ENCODE measurements at regions not wholly inside any gene's neighbourhood (a gene's known extent, or its start where the extent isn't known, plus 50 kb on each side); places are given as distances from the start of the nearest gene placed in this dataset.

GRCh38 chrX:77003956-77004355, 443.2 kb upstream of the FGF16 start:
- H3K9me3 ChIP-seq (ENCODE audit: low read length) = no peaks in the 10 kb centered on the region

GRCh38 chrX:77009691-77010090, 437.5 kb upstream of the FGF16 start:
- no peaks in the 10 kb centered on the region for H4K20me1 ChIP-seq (ENCODE audit: insufficient read depth)
- H3F3A ChIP-seq (ENCODE audit: insufficient read depth, low read length, poor library complexity, severe bottlenecking) = no peaks in the 10 kb centered on the region
- no peak overlapping the region for H2AFZ ChIP-seq (ENCODE audit: low read depth, low read length)
- H3K27ac ChIP-seq (ENCODE audit: low read length) = no peak overlapping the region
- H3K4me2 ChIP-seq (ENCODE audit: low read length) = no peak overlapping the region
- H3K4me3 ChIP-seq (ENCODE audit: low read length) = no peak overlapping the region
- no peaks in the 10 kb centered on the region for H3K27me3 ChIP-seq (ENCODE audit: insufficient read depth, low read depth, low read length)
- no peaks in the 10 kb centered on the region for H3K9me3 ChIP-seq (ENCODE audit: low read length)
- H3K79me2 ChIP-seq (replicated peaks; ENCODE audit: insufficient read depth, low read length) = peaks cover 28% of the 10 kb centered on the region
- no peak overlapping the region for H3K9ac ChIP-seq (ENCODE audit: low read length)
- no peaks in the 10 kb centered on the region for H3K9me2 ChIP-seq (ENCODE audit: insufficient read depth, low read length)
- no peaks in the 10 kb centered on the region for H3K36me3 ChIP-seq (ENCODE audit: insufficient read depth, low read length)
- TF ChIP-seq RAD21 (conservative IDR thresholded peaks at IDR 0.05) = no peak
- TF ChIP-seq EP300 (conservative IDR thresholded peaks at IDR 0.05; ENCODE audit: poor library complexity, severe bottlenecking) = no peak
- no peak for TF ChIP-seq REST (IDR thresholded peaks at IDR 0.05; ENCODE audit: borderline replicate concordance)
- no peak for TF ChIP-seq POLR2AphosphoS5 (IDR thresholded peaks at IDR 0.05)
- TF ChIP-seq MXI1 (conservative IDR thresholded peaks at IDR 0.05; ENCODE audit: poor library complexity, severe bottlenecking) = no peak
- TF ChIP-seq EZH2 (IDR thresholded peaks at IDR 0.05; ENCODE audit: borderline replicate concordance, insufficient read depth, low read length, poor library complexity, severe bottlenecking) = no peak
- no peak for TF ChIP-seq CTCF (IDR thresholded peaks at IDR 0.05; ENCODE audit: poor library complexity, severe bottlenecking)
- TF ChIP-seq TAF1 (IDR thresholded peaks at IDR 0.05; ENCODE audit: low read depth) = no peak

More at GRCh38 chrX:77003956-77004355, 443.2 kb upstream of the FGF16 start:
- Histone ChIP-seq H3K9me2 (ENCODE audit: insufficient read depth, low read length) (no peaks in the 10 kb centered on the region), H3K79me2 (replicated peaks; ENCODE audit: insufficient read depth, low read length) (peaks cover 3% of the 10 kb centered on the region), H2AFZ (ENCODE audit: low read depth, low read length) (no peak overlapping the region), H3K4me2 (ENCODE audit: low read length) (no peak overlapping the region), H3K9ac (ENCODE audit: low read length) (no peak overlapping the region), H4K20me1 (ENCODE audit: insufficient read depth) (no peaks in the 10 kb centered on the region), H3K36me3 (ENCODE audit: insufficient read depth, low read length) (no peaks in the 10 kb centered on the region), H3F3A (ENCODE audit: insufficient read depth, low read length, poor library complexity, severe bottlenecking) (no peaks in the 10 kb centered on the region), H3K4me3 (ENCODE audit: low read length) (no peak overlapping the region), H3K27ac (ENCODE audit: low read length) (no peak overlapping the region), H3K27me3 (ENCODE audit: insufficient read depth, low read depth, low read length) (no peaks in the 10 kb centered on the region)
- no peak for TF ChIP-seq EZH2 (IDR thresholded peaks at IDR 0.05; ENCODE audit: borderline replicate concordance, insufficient read depth, low read length, poor library complexity, severe bottlenecking)
- no peak for TF ChIP-seq CTCF (IDR thresholded peaks at IDR 0.05; ENCODE audit: poor library complexity, severe bottlenecking)
- TF ChIP-seq SMC3 (conservative IDR thresholded peaks at IDR 0.05; ENCODE audit: poor library complexity) = no peak
- no peak for TF ChIP-seq POLR2AphosphoS5 (IDR thresholded peaks at IDR 0.05)
- no peak for TF ChIP-seq REST (IDR thresholded peaks at IDR 0.05; ENCODE audit: borderline replicate concordance)
- no peak for TF ChIP-seq MXI1 (conservative IDR thresholded peaks at IDR 0.05; ENCODE audit: poor library complexity, severe bottlenecking)
- no peak for TF ChIP-seq RAD21 (conservative IDR thresholded peaks at IDR 0.05)

Data from neural cell (in vitro differentiated cells).